OCI-LY3 (cell line): ENCODE measurements at regions not wholly inside any gene's neighbourhood (a gene's known extent, or its start where the extent isn't known, plus 50 kb on each side); places are given as distances from the start of the nearest gene placed in this dataset.

ENCODE experiments used
- H2AFZ ChIP-seq: fragments of 200-600, 300-600 bp; shearing (Covaris generic); 2 replicates; pipeline ENCODE4 v1.6.0; 2014; ENCODE audit warnings: antibody characterized with exemption, low read depth, low read length
- H3K27ac ChIP-seq: fragments of 200-600, 300-600 bp; sonication (generic); 2 replicates; pipeline ENCODE4 v1.5.1; 2014; ENCODE audit warnings: mild to moderate bottlenecking, low read length, moderate library complexity, mixed read lengths
- H3K27me3 ChIP-seq: fragments of 200-600, 300-600 bp; sonication (generic); 2 replicates; pipeline ENCODE4 v1.6.1; 2014; ENCODE audit warnings: low read depth, low read length, mixed read lengths
- H3K36me3 ChIP-seq: fragments of 200-600, 300-600 bp; sonication (generic); replicated peaks from 2 replicates; pipeline ENCODE3; 2014; ENCODE audit warnings: low read depth, low read length, mixed read lengths
- H3K4me1 ChIP-seq: fragments of 300-600, 200-600 bp; sonication (generic); 2 replicates; pipeline ENCODE4 v1.6.1; 2014; ENCODE audit warnings: low read length, mixed read lengths
- H3K4me2 ChIP-seq: fragments of 200-600, 300-600 bp; sonication (generic); 2 replicates; pipeline ENCODE4 v1.6.1; 2014; ENCODE audit warnings: low read length, mixed read lengths
- H3K4me3 ChIP-seq: fragments of 300-600, 200-600 bp; sonication (generic); 2 replicates; pipeline ENCODE4 v1.5.1; 2014; ENCODE audit warnings: antibody characterized with exemption, mild to moderate bottlenecking, low read length, moderate library complexity
- H3K79me2 ChIP-seq: fragments of 300-600, 200-600 bp; shearing (Covaris generic); 2 replicates; pipeline ENCODE4 v1.6.1; 2014; ENCODE audit warnings: mild to moderate bottlenecking, low read length, mixed read lengths
- H3K9ac ChIP-seq: fragments of 300-600, 200-600 bp; shearing (Covaris generic); 2 replicates; pipeline ENCODE4 v1.6.0; 2014; ENCODE audit warnings: mild to moderate bottlenecking, low read length, moderate library complexity
- H3K9me3 ChIP-seq: fragments of 200-600, 300-600 bp; shearing (Covaris generic); 2 replicates; pipeline ENCODE4 v1.6.1; 2014; ENCODE audit warnings: low read length, mixed read lengths; ENCODE audit not compliant: insufficient read depth
- H4K20me1 ChIP-seq: fragments of 200-600, 300-600 bp; sonication (generic); 2 replicates; pipeline ENCODE4 v1.6.1; 2016; ENCODE audit warnings: low read length, mixed read lengths; ENCODE audit not compliant: insufficient read depth
- CTCF ChIP-seq: fragments of 200-600, 300-600 bp; sonication (generic); IDR thresholded peaks from 2 replicates; pipeline ENCODE4 v1.5.1; 2014; ENCODE audit warnings: antibody characterized with exemption, low read length, low read depth
- EZH2phosphoT487 ChIP-seq: fragments of 200-600 bp; shearing (Covaris generic); IDR thresholded peaks from 2 replicates; pipeline ENCODE4 v1.6.1; 2018; ENCODE audit warnings: antibody characterized with exemption, mixed run types, low read depth

- Histone ChIP-seq H3K9me3 (no peaks in the 10 kb centered on the region), H3K36me3 (no peaks in the 10 kb centered on the region), H3K9ac (no peak overlapping the region), H3K27me3 (no peaks in the 10 kb centered on the region), H3K4me2 (no peak overlapping the region), H3K4me3 (no peak overlapping the region), H2AFZ (no peak overlapping the region), H3K27ac (no peak overlapping the region), H4K20me1 (no peaks in the 10 kb centered on the region), H3K79me2 (no peaks in the 10 kb centered on the region), H3K4me1 (no peaks in the 10 kb centered on the region)
- TF ChIP-seq EZH2phosphoT487 = no peak
- no peak for TF ChIP-seq CTCF
Measured at GRCh38 chr11:70886676-70887541, 365.5 kb downstream of the SHANK2 start.

- H2AFZ ChIP-seq = no peak overlapping the region
Measured at GRCh38 chr11:70887542-70887827, 364.9 kb downstream of the SHANK2 start.

GRCh38 chr11:70888061-70888460 lies 364.3 kb downstream of the SHANK2 start:
- no peak overlapping the region for H3K4me2 ChIP-seq
- no peaks in the 10 kb centered on the region for H3K79me2 ChIP-seq
- TF ChIP-seq EZH2phosphoT487 (no peak), CTCF (no peak)
- no peaks in the 10 kb centered on the region for H4K20me1 ChIP-seq
- H3K27ac ChIP-seq = no peak overlapping the region
- H3K4me1 ChIP-seq = no peaks in the 10 kb centered on the region
- no peak overlapping the region for H3K4me3 ChIP-seq
- H3K27me3 ChIP-seq = no peaks in the 10 kb centered on the region
- H2AFZ ChIP-seq = no peak overlapping the region
- no peaks in the 10 kb centered on the region for H3K9me3 ChIP-seq
- no peak overlapping the region for H3K9ac ChIP-seq
- no peaks in the 10 kb centered on the region for H3K36me3 ChIP-seq

More at GRCh38 chr11:70887542-70887827, 364.9 kb downstream of the SHANK2 start:
- no peaks in the 10 kb centered on the region for H3K4me1 ChIP-seq
- TF ChIP-seq EZH2phosphoT487 (no peak), CTCF (no peak)
- H3K36me3 ChIP-seq = no peaks in the 10 kb centered on the region
- no peak overlapping the region for H3K4me2 ChIP-seq
- no peaks in the 10 kb centered on the region for H3K79me2 ChIP-seq
- H3K27me3 ChIP-seq = no peaks in the 10 kb centered on the region
- no peak overlapping the region for H3K4me3 ChIP-seq
- H3K9me3 ChIP-seq = no peaks in the 10 kb centered on the region
- H3K9ac ChIP-seq = no peak overlapping the region
- no peak overlapping the region for H3K27ac ChIP-seq
- no peaks in the 10 kb centered on the region for H4K20me1 ChIP-seq

GRCh38 chr11:70889411-70889810 lies 363.0 kb downstream of the SHANK2 start:
- H3K9ac ChIP-seq = no peak overlapping the region
- no peaks in the 10 kb centered on the region for H3K27me3 ChIP-seq
- no peak overlapping the region for H3K4me2 ChIP-seq
- H3K9me3 ChIP-seq = no peaks in the 10 kb centered on the region
- H3K36me3 ChIP-seq = no peaks in the 10 kb centered on the region
- H3K4me1 ChIP-seq = no peaks in the 10 kb centered on the region
- no peak overlapping the region for H2AFZ ChIP-seq
- no peak overlapping the region for H3K27ac ChIP-seq
- no peak overlapping the region for H3K4me3 ChIP-seq
- H3K79me2 ChIP-seq = no peaks in the 10 kb centered on the region
- H4K20me1 ChIP-seq = no peaks in the 10 kb centered on the region
- TF ChIP-seq CTCF (no peak), EZH2phosphoT487 (no peak)
